CD14-positive monocyte (primary cell): ENCODE measurements at regions not wholly inside any gene's neighbourhood (a gene's known extent, or its start where the extent isn't known, plus 50 kb on each side); places are given as distances from the start of the nearest gene placed in this dataset.

ENCODE experiments used
- DNase-seq, 3 donors: peaks; one replicate each; pipeline ENCODE4 v3.0.0-alpha.2; 2011 to 2022
- H2AFZ ChIP-seq: 2 replicates; pipeline ENCODE4 v1.6.0; 2012; ENCODE audit warnings: mild to moderate bottlenecking, low read depth, low read length, inconsistent platforms; ENCODE audit not compliant: insufficient read depth, poor library complexity, severe bottlenecking
- H3K27ac ChIP-seq, 2 donors: 1 replicate in 1 of 2; 2 replicates in 1 of 2; pipeline ENCODE4 v1.5.1; 2012 to 2013; ENCODE audit warnings: low read length in 2 of 2, control low read depth in 1 of 2, inconsistent platforms in 1 of 2, low read depth in 1 of 2, mild to moderate bottlenecking in 1 of 2
- H3K27me3 ChIP-seq, 2 donors: one replicate each; pipeline versions ENCODE4 v1.6.0 to v1.6.1; 2011 to 2013; ENCODE audit warnings: low read length in 2 of 2; ENCODE audit not compliant: control insufficient read depth in 2 of 2, insufficient read depth in 2 of 2
- H3K36me3 ChIP-seq, 2 donors: replicated peaks in 1 of 2; 1 replicate in 1 of 2; 2 replicates in 1 of 2; pipeline versions ENCODE4 v1.5.1 to v1.6.1; 2012 to 2013; ENCODE audit warnings: low read length in 2 of 2, control low read depth in 1 of 2, inconsistent platforms in 1 of 2, mild to moderate bottlenecking in 1 of 2; ENCODE audit not compliant: insufficient read depth in 2 of 2, control insufficient read depth in 1 of 2
- H3K4me1 ChIP-seq, 2 donors: 1 replicate in 1 of 2; 2 replicates in 1 of 2; pipeline versions ENCODE4 v1.5.1 to v1.6.1; 2012 to 2013; ENCODE audit warnings: low read length in 2 of 2, control low read depth in 1 of 2, inconsistent platforms in 1 of 2, mild to moderate bottlenecking in 1 of 2, moderate library complexity in 1 of 2; ENCODE audit not compliant: insufficient read depth in 2 of 2, control insufficient read depth in 1 of 2
- H3K4me2 ChIP-seq: replicated peaks from 2 replicates; pipeline ENCODE3; 2012; ENCODE audit warnings: low read length, moderate library complexity, mild to moderate bottlenecking; ENCODE audit not compliant: poor library complexity, severe bottlenecking; ENCODE audit errors: extremely low read depth
- H3K4me3 ChIP-seq, 3 experiments: fragments of 200-600 bp in 1 of 3; sonication (generic) in 1 of 3; replicated peaks in 1 of 3; 1 replicate in 2 of 3; 2 replicates in 1 of 3; pipeline ENCODE4 v1.5.1; 2011 to 2013; ENCODE audit warnings: low read length in 3 of 3, mild to moderate bottlenecking in 3 of 3, control low read depth in 2 of 3, low read depth in 2 of 3, inconsistent platforms in 1 of 3, moderate library complexity in 1 of 3
- H3K79me2 ChIP-seq: 2 replicates; pipeline ENCODE4 v1.6.0; 2012; ENCODE audit warnings: mild to moderate bottlenecking, control low read depth, inconsistent platforms, low read length, moderate library complexity; ENCODE audit not compliant: insufficient read depth
- H3K9ac ChIP-seq: 2 replicates; pipeline ENCODE4 v1.6.0; 2017; ENCODE audit warnings: low read length, mild to moderate bottlenecking; ENCODE audit not compliant: insufficient read depth, poor library complexity, severe bottlenecking
- H3K9me3 ChIP-seq, 2 donors: replicated peaks in 1 of 2; 1 replicate in 1 of 2; 2 replicates in 1 of 2; pipeline versions ENCODE4 v1.5.1 to v1.6.1; 2012 to 2013; ENCODE audit warnings: low read length in 2 of 2, control low read depth in 1 of 2; ENCODE audit not compliant: control insufficient read depth in 1 of 2, insufficient read depth in 1 of 2
- H4K20me1 ChIP-seq: 2 replicates; pipeline ENCODE4 v1.6.0; 2012; ENCODE audit warnings: mild to moderate bottlenecking, low read length, control low read depth, moderate library complexity; ENCODE audit not compliant: insufficient read depth
- H3K27ac Mint-ChIP-seq, 7 donors: one replicate each; pipeline ENCODE4 v1.8.0; 2020; ENCODE audit warnings: mild to moderate bottlenecking in 7 of 7, mixed read lengths in 7 of 7, moderate library complexity in 6 of 7, inconsistent platforms in 2 of 7
- H3K27me3 Mint-ChIP-seq, 3 donors: one replicate each; pipeline ENCODE4 v1.8.0; 2021 to 2022; ENCODE audit warnings: low read depth in 3 of 3, mild to moderate bottlenecking in 3 of 3, mixed read lengths in 3 of 3, moderate library complexity in 3 of 3, inconsistent platforms in 1 of 3
- H3K36me3 Mint-ChIP-seq, 2 donors: one replicate each; pipeline ENCODE4 v1.8.0; 2020; ENCODE audit warnings: mixed read lengths in 2 of 2, inconsistent platforms in 1 of 2, mild to moderate bottlenecking in 1 of 2
- H3K4me1 Mint-ChIP-seq: one replicate; pipeline ENCODE4 v1.8.0; 2020; ENCODE audit warnings: mild to moderate bottlenecking, mixed read lengths
- H3K4me3 Mint-ChIP-seq, 2 donors: one replicate each; pipeline ENCODE4 v1.8.0; 2020; ENCODE audit warnings: mild to moderate bottlenecking in 2 of 2, mixed read lengths in 2 of 2, moderate library complexity in 1 of 2
- H3K9me3 Mint-ChIP-seq, 7 donors: one replicate each; pipeline ENCODE4 v1.8.0; 2020 to 2022; ENCODE audit warnings: mixed read lengths in 7 of 7, mild to moderate bottlenecking in 6 of 7, moderate library complexity in 6 of 7, inconsistent platforms in 2 of 7
- WGBS: methylation state at CpG from one replicate; pipeline ENCODE4 v1.1.5; 2013; ENCODE audit warnings: missing lambda C conversion rate; ENCODE audit not compliant: insufficient coverage; 5-methylcytosine and 5-hydroxymethylcytosine counted together
- intact Hi-C, 2 donors: fragments of 100-400 bp; cut with micrococcal nuclease; formaldehyde crosslinking; loops; one replicate each; pipeline versions ENCODE4 v1.15.0 to v1.15.1; 2023
- TF ChIP-seq, protein P1 (sequence below): fragments of 200-600 bp; IDR thresholded peaks from one replicate; pipeline ENCODE4 v1.8.0; 2022; ENCODE audit warnings: antibody characterized with exemption, mild to moderate bottlenecking

DNA sequence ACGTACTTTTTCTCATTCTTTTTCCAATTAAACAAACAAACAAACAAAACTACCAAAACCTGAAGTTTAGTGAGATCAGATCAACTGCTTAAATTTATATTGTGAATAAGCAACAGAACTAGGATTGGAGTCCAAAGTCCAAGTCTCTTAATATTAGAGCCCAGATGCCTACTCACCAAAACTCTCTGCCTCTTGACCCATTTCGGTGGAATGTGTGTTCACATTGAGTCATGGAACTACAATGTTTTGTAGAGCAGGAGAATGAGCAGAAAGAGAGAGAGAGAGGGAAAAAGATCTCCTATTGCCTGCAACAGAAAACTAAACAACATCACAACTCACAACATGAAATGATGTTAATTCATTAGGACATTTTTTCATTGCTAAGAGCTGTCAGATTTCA is 751.1 kb downstream of the TLR4 start:
- Mint-ChIP-seq H3K27ac (no peak overlapping the region), H3K9me3 (peaks cover 0 to 2% (median 0%) of the 10 kb centered on the region in 7 donors), H3K36me3 (no peaks in the 10 kb centered on the region), H3K27me3 (no peaks in the 10 kb centered on the region), H3K4me1 (no peaks in the 10 kb centered on the region), H3K4me3 (no peak overlapping the region)
- H3K36me3 ChIP-seq: no peaks in the 10 kb centered on the region
- H3K9ac ChIP-seq: no peak overlapping the region
- H3K79me2 ChIP-seq: no peaks in the 10 kb centered on the region
- no CpG with 5 or more reads among the region's 2 CpGs for WGBS
- no peak overlapping the region for H3K4me3 ChIP-seq
- H3K4me2 ChIP-seq: no peak overlapping the region
- H4K20me1 ChIP-seq: no peaks in the 10 kb centered on the region
- H3K27me3 ChIP-seq: no peaks in the 10 kb centered on the region
- TF ChIP-seq, protein P1, sequence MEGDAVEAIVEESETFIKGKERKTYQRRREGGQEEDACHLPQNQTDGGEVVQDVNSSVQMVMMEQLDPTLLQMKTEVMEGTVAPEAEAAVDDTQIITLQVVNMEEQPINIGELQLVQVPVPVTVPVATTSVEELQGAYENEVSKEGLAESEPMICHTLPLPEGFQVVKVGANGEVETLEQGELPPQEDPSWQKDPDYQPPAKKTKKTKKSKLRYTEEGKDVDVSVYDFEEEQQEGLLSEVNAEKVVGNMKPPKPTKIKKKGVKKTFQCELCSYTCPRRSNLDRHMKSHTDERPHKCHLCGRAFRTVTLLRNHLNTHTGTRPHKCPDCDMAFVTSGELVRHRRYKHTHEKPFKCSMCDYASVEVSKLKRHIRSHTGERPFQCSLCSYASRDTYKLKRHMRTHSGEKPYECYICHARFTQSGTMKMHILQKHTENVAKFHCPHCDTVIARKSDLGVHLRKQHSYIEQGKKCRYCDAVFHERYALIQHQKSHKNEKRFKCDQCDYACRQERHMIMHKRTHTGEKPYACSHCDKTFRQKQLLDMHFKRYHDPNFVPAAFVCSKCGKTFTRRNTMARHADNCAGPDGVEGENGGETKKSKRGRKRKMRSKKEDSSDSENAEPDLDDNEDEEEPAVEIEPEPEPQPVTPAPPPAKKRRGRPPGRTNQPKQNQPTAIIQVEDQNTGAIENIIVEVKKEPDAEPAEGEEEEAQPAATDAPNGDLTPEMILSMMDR: no peak
- no peaks in the 10 kb centered on the region for H3K9me3 ChIP-seq
- intact Hi-C loops: no loop called here
- no peak for DNase-seq
- H3K4me1 ChIP-seq: no peaks in the 10 kb centered on the region
- H2AFZ ChIP-seq: no peak overlapping the region
- no peak overlapping the region for H3K27ac ChIP-seq

DNA sequence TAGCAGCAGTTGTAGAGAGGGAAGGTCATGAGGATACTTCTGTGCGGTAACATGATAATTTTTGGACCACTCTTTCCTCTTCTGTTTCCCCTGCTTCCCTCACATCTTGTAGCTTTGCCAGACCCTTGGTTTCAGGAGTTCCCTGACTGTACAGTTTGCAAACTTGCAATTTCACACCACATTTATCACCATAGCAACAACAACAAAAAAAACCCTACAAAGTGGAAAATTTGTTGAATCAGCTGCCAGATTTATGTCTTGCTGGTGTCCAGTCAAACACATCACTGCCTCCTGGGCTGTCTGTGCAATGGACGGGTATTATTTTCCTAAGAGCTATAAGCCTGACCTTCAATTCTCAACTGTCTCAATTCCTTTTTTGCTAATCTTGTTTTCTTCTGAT is 751.6 kb downstream of the TLR4 start:
- H3K4me2 ChIP-seq: no peak overlapping the region
- no peak overlapping the region for H2AFZ ChIP-seq
- no CpG with 5 or more reads among the region's 2 CpGs for WGBS
- H3K9ac ChIP-seq: no peak overlapping the region
- H4K20me1 ChIP-seq: no peaks in the 10 kb centered on the region
- TF ChIP-seq, protein P1: no peak
- Mint-ChIP-seq H3K36me3 (no peaks in the 10 kb centered on the region), H3K4me1 (no peaks in the 10 kb centered on the region), H3K27ac (no peak overlapping the region), H3K9me3 (peaks cover 0 to 2% (median 0%) of the 10 kb centered on the region in 7 donors), H3K27me3 (no peaks in the 10 kb centered on the region), H3K4me3 (no peak overlapping the region)
- no peaks in the 10 kb centered on the region for H3K79me2 ChIP-seq
- no peak for DNase-seq
- H3K27ac ChIP-seq: no peak overlapping the region
- no peaks in the 10 kb centered on the region for H3K27me3 ChIP-seq
- intact Hi-C loops: no loop called here
- H3K4me1 ChIP-seq: no peaks in the 10 kb centered on the region
- H3K36me3 ChIP-seq: no peaks in the 10 kb centered on the region
- H3K4me3 ChIP-seq: no peak overlapping the region
- no peaks in the 10 kb centered on the region for H3K9me3 ChIP-seq
